KOPT-K1 (cell line): ENCODE measurements at regions not wholly inside any gene's neighbourhood (a gene's known extent, or its start where the extent isn't known, plus 50 kb on each side); places are given as distances from the start of the nearest gene placed in this dataset.
"Not testable (repeated sequence)": the region's sequence is repeated elsewhere in the genome, so short reads cannot be mapped to it uniquely, and the experiment has no call there.

Source experiments
- H3K27ac ChIP-seq: fragments of 200-600 bp; sonication (generic); 2 replicates; pipeline ENCODE4 v1.5.1; 2016; ENCODE audit warnings: antibody characterized with exemption, mild to moderate bottlenecking, low read depth, low read length; ENCODE audit not compliant: poor library complexity, severe bottlenecking
- H3K36me3 ChIP-seq: fragments of 200-600 bp; sonication (generic); 2 replicates; pipeline ENCODE4 v1.5.1; 2017; ENCODE audit warnings: antibody characterized with exemption, mild to moderate bottlenecking, low read length, moderate library complexity; ENCODE audit not compliant: insufficient read depth
- H3K9me3 ChIP-seq: fragments of 200-600 bp; sonication (generic); 2 replicates; pipeline ENCODE4 v1.5.1; 2017; ENCODE audit warnings: antibody characterized with exemption, low read length, mild to moderate bottlenecking; ENCODE audit not compliant: insufficient read depth, poor library complexity, severe bottlenecking

DNA sequence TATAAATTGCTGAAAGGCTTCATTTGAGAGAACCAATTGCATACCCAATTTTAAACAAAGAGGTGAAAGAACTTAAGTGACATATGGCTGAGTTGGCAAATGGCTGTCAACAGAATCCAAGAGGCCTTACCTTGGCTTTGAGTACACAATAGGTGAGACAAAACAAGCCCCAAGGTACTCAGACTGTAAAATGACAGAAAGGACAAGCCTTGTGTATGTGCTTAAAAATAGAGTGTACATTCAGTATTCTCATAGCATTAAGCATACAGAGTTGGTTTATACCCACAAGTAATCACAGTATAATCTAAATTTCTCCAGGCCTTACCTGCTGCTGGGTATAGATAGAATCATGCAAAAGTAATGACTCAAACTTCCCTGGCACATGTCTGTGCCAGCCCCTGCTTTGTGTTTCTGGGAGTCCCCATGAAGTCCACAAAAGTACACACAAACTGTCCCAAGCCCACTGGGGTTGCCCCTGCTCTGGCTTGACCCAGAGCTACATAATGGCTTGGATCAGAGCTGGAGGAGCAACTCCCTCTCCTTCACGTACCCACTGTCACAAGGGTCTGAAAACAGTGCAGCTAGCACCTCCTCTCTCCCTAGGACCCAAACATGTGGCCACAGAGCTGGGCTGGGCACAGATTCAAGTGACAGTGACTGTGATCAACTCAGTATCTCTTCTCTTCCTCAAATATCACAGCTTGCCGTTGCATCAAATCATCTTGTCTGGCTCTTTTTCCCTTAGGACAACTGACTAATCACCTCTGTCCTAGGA lies 250.8 kb downstream of the ENC1 start:
- H3K9me3 ChIP-seq = no peaks in the 10 kb centered on the region
- no peaks in the 10 kb centered on the region for H3K36me3 ChIP-seq
- no peak overlapping the region for H3K27ac ChIP-seq

DNA sequence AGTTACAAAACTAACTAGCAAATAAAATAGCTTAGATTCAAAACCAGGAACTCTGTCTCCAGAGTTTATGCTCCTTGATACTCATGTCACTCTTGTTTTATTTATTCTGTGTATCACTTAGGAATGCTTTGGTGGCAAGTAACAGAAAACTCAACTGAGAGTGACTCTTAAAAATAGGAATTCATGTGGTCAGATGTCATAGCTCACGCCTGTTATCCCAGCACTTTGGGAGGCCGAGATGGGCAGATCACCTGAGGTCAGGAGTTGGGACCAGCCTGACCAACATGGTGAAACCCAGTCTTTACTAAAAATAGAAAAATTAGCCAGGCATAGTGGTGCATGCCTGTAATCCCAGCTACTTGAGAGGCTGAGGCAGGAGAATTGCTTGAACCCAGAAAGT lies 252.1 kb downstream of the ENC1 start:
- H3K9me3 ChIP-seq, H3K36me3 ChIP-seq, H3K27ac ChIP-seq: not testable (repeated sequence)

DNA sequence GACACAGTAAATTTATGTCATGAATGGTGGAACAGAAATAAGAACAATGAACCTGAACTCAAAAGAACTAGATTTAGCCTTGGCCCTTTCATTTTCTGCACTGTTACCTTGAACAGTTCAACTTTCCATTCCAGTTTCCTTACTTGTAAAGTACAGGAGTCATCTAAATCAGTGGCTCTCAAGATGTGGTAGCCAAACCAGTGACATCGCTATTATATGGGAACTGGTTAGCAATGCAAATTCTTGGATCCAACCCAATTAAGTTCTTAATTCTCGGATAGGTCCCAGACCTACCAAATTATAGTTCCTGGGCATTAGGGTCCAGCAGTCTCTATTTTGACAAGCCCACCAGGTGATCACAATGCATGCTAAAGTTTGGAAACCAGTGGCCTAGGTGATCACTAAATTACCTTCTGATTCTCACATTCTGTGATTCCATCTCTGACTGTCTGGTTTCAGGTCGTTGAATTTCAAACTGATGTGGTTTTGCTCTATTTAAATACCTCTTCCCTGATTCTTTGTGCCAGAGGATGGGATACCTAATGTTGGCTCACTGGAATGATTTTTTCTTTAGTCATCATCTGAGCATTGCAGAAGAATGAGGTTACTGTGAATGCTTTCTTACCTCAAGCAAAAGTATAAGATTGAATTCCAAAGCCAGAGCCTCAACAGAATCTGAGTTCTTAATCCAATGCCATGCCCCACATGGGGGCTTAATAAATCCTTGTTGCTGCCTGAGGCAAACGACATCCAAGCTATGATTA lies 253.8 kb downstream of the ENC1 start:
- Histone ChIP-seq H3K9me3 (no peaks in the 10 kb centered on the region), H3K27ac (no peak overlapping the region), H3K36me3 (no peaks in the 10 kb centered on the region)

DNA sequence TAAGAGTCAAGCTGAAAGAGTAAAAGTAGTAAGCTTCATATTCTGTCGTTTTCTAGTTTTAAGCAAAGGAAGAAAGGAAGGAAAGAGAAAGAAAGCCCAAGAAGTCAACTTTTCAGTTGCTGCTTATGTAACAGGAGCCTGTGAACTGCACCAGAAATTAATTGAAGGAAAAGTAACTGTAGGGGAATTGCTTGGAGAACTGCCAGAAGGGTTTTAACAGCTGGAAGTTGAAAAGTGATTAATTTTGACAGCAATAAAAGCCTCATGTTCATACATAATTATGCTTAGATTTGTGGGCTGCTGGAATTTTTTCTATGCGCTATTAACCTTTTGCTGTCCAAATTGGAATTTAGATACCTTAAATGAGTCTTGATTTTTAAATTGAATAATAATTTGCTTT lies 255.7 kb downstream of the ENC1 start:
- Histone ChIP-seq H3K36me3 (no peaks in the 10 kb centered on the region), H3K9me3 (no peaks in the 10 kb centered on the region), H3K27ac (no peak overlapping the region)

GRCh38 chr5:74382987-74383593 lies 257.4 kb downstream of the ENC1 start:
- H3K36me3 ChIP-seq = no peaks in the 10 kb centered on the region
- no peak overlapping the region for H3K27ac ChIP-seq
- H3K9me3 ChIP-seq = no peaks in the 10 kb centered on the region

- H3K36me3 ChIP-seq = no peaks in the 10 kb centered on the region
- H3K27ac ChIP-seq = no peak overlapping the region
- no peaks in the 10 kb centered on the region for H3K9me3 ChIP-seq
These were observed 258.2 kb downstream of the ENC1 start for GRCh38 chr5:74382123-74382855.

- H3K9me3 ChIP-seq = no peaks in the 10 kb centered on the region
- H3K27ac ChIP-seq = no peak overlapping the region
- no peaks in the 10 kb centered on the region for H3K36me3 ChIP-seq
These were observed 260.3 kb downstream of the ENC1 start for GRCh38 chr5:74380193-74380592.

- Histone ChIP-seq H3K9me3 (no peaks in the 10 kb centered on the region), H3K27ac (no peak overlapping the region), H3K36me3 (no peaks in the 10 kb centered on the region)
These were observed 262.1 kb downstream of the ENC1 start for GRCh38 chr5:74378464-74378863.

- Histone ChIP-seq H3K9me3 (no peaks in the 10 kb centered on the region), H3K36me3 (no peaks in the 10 kb centered on the region), H3K27ac (no peak overlapping the region)
These were observed 264.3 kb downstream of the ENC1 start for GRCh38 chr5:74376187-74376586.

- no peaks in the 10 kb centered on the region for H3K9me3 ChIP-seq
- H3K27ac ChIP-seq = no peak overlapping the region
- no peaks in the 10 kb centered on the region for H3K36me3 ChIP-seq
These were observed 265.3 kb downstream of the ENC1 start for GRCh38 chr5:74375271-74375670.

- no peaks in the 10 kb centered on the region for H3K36me3 ChIP-seq
- no peaks in the 10 kb centered on the region for H3K9me3 ChIP-seq
- H3K27ac ChIP-seq = no peak overlapping the region
These were observed 265.9 kb downstream of the ENC1 start for GRCh38 chr5:74374656-74375055.

- Histone ChIP-seq H3K36me3 (no peaks in the 10 kb centered on the region), H3K27ac (no peak overlapping the region), H3K9me3 (no peaks in the 10 kb centered on the region)
These were observed 267.5 kb downstream of the ENC1 start for GRCh38 chr5:74373076-74373475.

DNA sequence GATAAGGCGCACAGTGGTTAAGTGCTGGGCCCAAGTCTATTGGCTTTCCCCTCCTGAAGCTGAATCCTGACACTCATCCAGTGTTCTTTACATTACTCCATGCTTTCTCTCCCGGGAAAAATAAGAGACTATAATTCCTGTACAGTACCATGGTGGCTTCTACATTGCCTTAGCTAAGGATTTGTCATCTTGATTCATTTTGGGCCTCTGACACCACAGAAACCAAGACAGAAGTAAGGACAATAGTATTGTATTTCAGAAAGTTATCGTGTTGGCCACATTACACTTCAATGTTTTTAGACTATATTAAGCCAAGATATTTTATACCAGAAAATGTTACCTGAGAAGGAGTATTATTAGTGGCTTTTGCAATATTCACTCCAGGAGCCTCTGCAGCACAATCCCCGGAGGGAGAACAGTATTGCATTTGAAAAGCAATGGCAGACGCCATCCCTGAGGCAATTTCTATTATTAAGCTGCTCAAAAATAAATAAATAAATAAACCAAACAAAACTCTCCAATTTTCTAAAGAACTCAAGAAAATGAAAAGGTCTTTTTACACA lies 267.9 kb downstream of the ENC1 start:
- Histone ChIP-seq H3K27ac (no peak overlapping the region), H3K36me3 (no peaks in the 10 kb centered on the region), H3K9me3 (no peaks in the 10 kb centered on the region)

- Histone ChIP-seq H3K27ac (no peak overlapping the region), H3K36me3 (no peaks in the 10 kb centered on the region), H3K9me3 (no peaks in the 10 kb centered on the region)
These were observed 268.5 kb downstream of the ENC1 start for GRCh38 chr5:74372051-74372450.

DNA sequence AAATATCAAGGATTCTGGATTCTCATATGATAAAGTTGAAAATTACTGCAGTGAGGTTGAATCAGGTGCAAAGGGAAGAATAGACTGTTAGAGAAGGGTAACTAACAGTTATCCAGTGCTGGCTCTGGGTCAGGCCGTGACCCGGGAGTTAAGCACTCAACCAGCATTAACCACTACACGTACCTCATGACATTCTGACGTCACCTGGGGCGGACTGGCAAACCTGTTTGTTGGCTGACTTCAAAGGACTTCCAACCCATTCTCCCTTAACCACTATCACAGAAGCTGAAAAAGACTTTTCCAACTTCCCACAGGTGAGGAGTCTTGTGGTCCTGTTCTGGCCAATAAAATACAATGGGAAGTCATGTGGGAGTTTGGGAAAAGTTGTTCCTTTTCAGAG lies 268.9 kb downstream of the ENC1 start:
- Histone ChIP-seq H3K36me3 (no peaks in the 10 kb centered on the region), H3K27ac (no peak overlapping the region), H3K9me3 (no peaks in the 10 kb centered on the region)
